Ishikawa (cell line): ENCODE measurements at regions not wholly inside any gene's neighbourhood (a gene's known extent, or its start where the extent isn't known, plus 50 kb on each side); places are given as distances from the start of the nearest gene placed in this dataset.

Source experiments
- CEBPB ChIP-seq: IDR thresholded peaks from 2 replicates; pipeline ENCODE4 v1.6.1; 2012
- CREB1 ChIP-seq: IDR thresholded peaks from 2 replicates; pipeline ENCODE4 v1.6.1; 2012; ENCODE audit warnings: low read depth
- EGR1 ChIP-seq: IDR thresholded peaks from 2 replicates; pipeline ENCODE4 v1.6.1; 2012
- EP300 ChIP-seq: IDR thresholded peaks from 2 replicates; pipeline ENCODE4 v1.6.1; 2012; ENCODE audit warnings: borderline replicate concordance
- FOXM1 ChIP-seq: IDR thresholded peaks from 2 replicates; pipeline ENCODE4 v1.6.1; 2012; ENCODE audit warnings: low read depth, borderline replicate concordance
- NFIC ChIP-seq: IDR thresholded peaks from 2 replicates; pipeline ENCODE4 v1.6.1; 2012
- RAD21 ChIP-seq: IDR thresholded peaks from 2 replicates; pipeline ENCODE4 v1.6.1; 2012; ENCODE audit warnings: low read depth
- REST ChIP-seq: IDR thresholded peaks from 2 replicates; pipeline ENCODE4 v1.6.1; 2012; ENCODE audit warnings: low read depth, mild to moderate bottlenecking
- TAF1 ChIP-seq: IDR thresholded peaks from 2 replicates; pipeline ENCODE4 v1.6.1; 2012; ENCODE audit warnings: low read depth, mild to moderate bottlenecking
- TCF12 ChIP-seq: IDR thresholded peaks from 2 replicates; pipeline ENCODE4 v1.6.1; 2012; ENCODE audit warnings: low read depth
- TEAD4 ChIP-seq: IDR thresholded peaks from 2 replicates; pipeline ENCODE4 v1.6.1; 2012
- YY1 ChIP-seq: IDR thresholded peaks from 2 replicates; pipeline ENCODE4 v1.6.1; 2012; ENCODE audit warnings: low read depth
- ZBTB7A ChIP-seq: IDR thresholded peaks from 2 replicates; pipeline ENCODE4 v1.6.1; 2012; ENCODE audit warnings: low read depth
- TF ChIP-seq, protein P1 (sequence below): IDR thresholded peaks from 2 replicates; pipeline ENCODE4 v1.6.1; 2012
- TF ChIP-seq, protein P2 (sequence below): IDR thresholded peaks from 2 replicates; pipeline ENCODE4 v1.6.1; 2012

GRCh38 chr16:14002416-14002990 is 68.6 kb upstream of the MRTFB start:
- TF ChIP-seq CREB1 (no peak), FOXM1 (no peak), RAD21 (no peak), TCF12 (no peak), EP300 (no peak), NFIC (no peak), TEAD4 (no peak), EGR1 (no peak), TAF1 (no peak), ZBTB7A (no peak), CEBPB (no peak), REST (no peak), YY1 (no peak)
- TF ChIP-seq, protein P1, sequence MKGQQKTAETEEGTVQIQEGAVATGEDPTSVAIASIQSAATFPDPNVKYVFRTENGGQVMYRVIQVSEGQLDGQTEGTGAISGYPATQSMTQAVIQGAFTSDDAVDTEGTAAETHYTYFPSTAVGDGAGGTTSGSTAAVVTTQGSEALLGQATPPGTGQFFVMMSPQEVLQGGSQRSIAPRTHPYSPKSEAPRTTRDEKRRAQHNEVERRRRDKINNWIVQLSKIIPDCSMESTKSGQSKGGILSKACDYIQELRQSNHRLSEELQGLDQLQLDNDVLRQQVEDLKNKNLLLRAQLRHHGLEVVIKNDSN, result no peak
- TF ChIP-seq, protein P2, sequence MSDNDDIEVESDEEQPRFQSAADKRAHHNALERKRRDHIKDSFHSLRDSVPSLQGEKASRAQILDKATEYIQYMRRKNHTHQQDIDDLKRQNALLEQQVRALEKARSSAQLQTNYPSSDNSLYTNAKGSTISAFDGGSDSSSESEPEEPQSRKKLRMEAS, result no peak

DNA sequence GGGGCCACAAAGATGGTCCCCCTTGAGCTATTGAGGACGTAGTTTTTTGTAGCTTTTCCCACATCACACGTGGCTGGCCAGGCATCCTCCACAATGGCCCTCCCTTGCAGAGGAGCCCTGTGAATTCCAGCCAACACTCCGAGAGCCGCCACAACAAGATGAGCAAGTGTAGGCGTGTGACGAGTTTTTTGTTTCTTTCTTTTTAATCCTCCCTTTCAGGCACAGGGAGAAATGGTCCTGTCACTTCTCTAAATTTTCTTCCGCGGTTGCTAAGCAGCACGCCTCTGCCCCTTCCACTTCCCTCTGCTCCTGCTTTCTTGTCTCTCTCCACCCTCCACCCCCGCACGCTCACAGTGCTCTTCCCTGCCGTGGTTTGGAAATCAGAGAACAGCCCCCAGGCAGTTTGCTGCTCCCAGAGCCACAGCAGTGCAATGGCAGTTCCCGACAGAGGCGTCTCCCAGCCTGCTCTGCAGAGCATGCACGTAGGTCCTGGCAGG is 68.0 kb upstream of the MRTFB start:
- no peak for TF ChIP-seq ZBTB7A
- TF ChIP-seq TEAD4, result no peak
- no peak for TF ChIP-seq TAF1
- peak; percentile 85 for TF ChIP-seq EGR1
- no peak for TF ChIP-seq RAD21

- TF ChIP-seq RAD21 (no peak), CREB1 (no peak), TCF12 (no peak), TAF1 (no peak), YY1 (no peak), CEBPB (no peak), EP300 (no peak), NFIC (no peak), TEAD4 (no peak), EGR1 (no peak), FOXM1 (no peak), ZBTB7A (no peak), REST (no peak)
- TF ChIP-seq, protein P2, result no peak
- TF ChIP-seq, protein P1, result no peak
Observed at GRCh38 chr16:14004031-14004728, 66.9 kb upstream of the MRTFB start.

DNA sequence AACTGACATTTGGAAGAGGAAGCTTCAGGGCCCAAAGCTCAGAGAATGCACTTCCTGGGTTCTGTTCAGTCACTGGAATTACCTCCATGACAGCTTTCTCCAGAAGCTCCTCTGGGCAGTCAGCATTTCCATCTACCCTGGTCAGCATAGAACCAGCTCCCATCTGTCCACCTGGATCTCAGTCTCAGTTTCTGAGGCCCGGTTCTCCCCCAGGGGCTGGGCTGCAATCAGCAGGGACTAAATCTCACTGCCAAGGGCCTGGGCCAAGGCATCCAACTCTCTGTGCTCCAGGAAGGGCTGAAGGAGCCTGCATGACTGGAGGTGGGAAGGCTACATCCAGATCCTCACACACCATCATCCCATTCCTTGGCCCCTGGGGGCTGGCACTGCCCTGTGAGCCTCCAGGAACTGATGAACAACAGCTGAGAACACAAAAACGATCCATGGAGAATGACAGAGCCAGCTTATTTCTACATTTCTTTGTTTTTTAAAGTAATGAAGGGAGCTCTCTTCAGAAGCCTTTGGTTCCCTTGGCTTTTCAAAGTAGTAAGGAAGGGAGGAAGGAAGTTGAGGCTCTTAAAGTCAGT is 66.3 kb upstream of the MRTFB start:
- TF ChIP-seq CEBPB (no peak), YY1 (no peak)

DNA sequence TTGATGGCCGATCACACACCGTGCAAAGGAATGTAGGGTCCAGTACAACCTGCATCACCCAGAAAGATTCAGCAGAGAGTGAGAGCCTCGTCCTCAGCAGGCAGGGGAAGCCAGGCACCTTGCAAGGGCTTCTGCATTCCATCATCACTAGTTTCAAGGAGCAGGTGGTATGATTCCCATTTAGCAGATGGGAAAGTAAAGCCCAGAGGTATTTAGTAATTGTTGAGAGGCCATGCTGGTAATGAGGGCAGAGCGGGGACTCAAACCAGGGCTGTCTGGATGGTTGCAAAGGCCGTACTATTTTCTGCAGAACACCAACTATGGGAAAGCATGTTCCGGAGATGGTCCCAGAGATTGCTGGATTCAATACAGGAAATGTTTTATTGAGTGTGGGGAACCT is 65.8 kb upstream of the MRTFB start:
- TF ChIP-seq TCF12 (no peak), YY1 (no peak), NFIC (no peak), REST (no peak), CREB1 (no peak), ZBTB7A (no peak), FOXM1 (no peak), EP300 (no peak), TEAD4 (no peak), RAD21 (no peak), EGR1 (no peak)
- TF ChIP-seq, protein P1, result no peak
